Brain microvascular endothelial cell (primary cell): ENCODE measurements at regions not wholly inside any gene's neighbourhood (a gene's known extent, or its start where the extent isn't known, plus 50 kb on each side); places are given as distances from the start of the nearest gene placed in this dataset.

Experiments used
- DNase-seq: peaks from one replicate; pipeline ENCODE4 v3.0.0-alpha.2; 2020
- H3K27ac ChIP-seq: fragments of 250-450 bp; sonication (Bioruptor Pico); 2 replicates; pipeline ENCODE4 v1.5.1; 2020; ENCODE audit warnings: mild to moderate bottlenecking, moderate library complexity
- H3K27me3 ChIP-seq: fragments of 250-450 bp; sonication (Bioruptor Pico); replicated peaks from 2 replicates; pipeline ENCODE4 v1.5.1; 2020; ENCODE audit warnings: mild to moderate bottlenecking
- H3K36me3 ChIP-seq: fragments of 250-450 bp; sonication (Bioruptor Pico); replicated peaks from 2 replicates; pipeline ENCODE4 v1.5.1; 2020; ENCODE audit warnings: mild to moderate bottlenecking
- H3K4me3 ChIP-seq: 2 replicates; pipeline ENCODE4 v1.5.1; 2011; ENCODE audit warnings: low read depth, mild to moderate bottlenecking, control low read depth, low read length, moderate library complexity
- in situ Hi-C: cut with HindIII; loops from 2 replicates; pipeline ENCODE4 v1.10.0; 2017; ENCODE audit warnings: low sequenced_read_pairs, low pct_ligation_motif_present
- TF ChIP-seq, protein P1 (sequence below): IDR thresholded peaks from 2 replicates; pipeline ENCODE4 v1.5.1; 2011; ENCODE audit warnings: low read depth, mild to moderate bottlenecking, moderate library complexity, low read length, control low read depth, inconsistent platforms; ENCODE audit errors: missing control alignments

DNA sequence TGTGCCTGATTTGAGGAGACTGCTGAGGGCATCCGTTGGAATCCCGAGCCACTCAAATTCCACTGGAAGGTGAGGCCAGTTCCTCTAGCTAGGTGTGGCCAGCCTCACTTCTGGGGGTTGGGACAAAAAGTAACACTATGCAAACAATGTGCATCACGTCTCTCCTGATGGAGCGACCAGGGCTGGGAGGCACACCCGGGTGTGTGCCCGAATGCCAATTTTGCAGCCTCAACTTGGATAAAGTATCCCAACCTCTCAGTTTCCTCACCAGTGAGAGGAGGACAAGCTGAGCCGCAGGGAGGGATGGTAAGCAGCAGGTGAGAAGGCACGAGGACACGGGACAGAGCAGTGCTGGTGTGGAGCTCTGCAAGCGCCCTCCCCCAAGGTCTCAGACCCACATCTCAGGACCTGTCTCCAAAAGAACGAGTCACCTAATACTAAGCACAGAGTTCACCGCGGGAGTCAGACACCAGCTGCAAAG, 218.3 kb downstream of the HAUS1 start:
- Histone ChIP-seq H3K36me3 (no peaks in the 10 kb centered on the region), H3K4me3 (no peak overlapping the region), H3K27me3 (no peaks in the 10 kb centered on the region), H3K27ac (no peak overlapping the region)
- TF ChIP-seq, protein P1, sequence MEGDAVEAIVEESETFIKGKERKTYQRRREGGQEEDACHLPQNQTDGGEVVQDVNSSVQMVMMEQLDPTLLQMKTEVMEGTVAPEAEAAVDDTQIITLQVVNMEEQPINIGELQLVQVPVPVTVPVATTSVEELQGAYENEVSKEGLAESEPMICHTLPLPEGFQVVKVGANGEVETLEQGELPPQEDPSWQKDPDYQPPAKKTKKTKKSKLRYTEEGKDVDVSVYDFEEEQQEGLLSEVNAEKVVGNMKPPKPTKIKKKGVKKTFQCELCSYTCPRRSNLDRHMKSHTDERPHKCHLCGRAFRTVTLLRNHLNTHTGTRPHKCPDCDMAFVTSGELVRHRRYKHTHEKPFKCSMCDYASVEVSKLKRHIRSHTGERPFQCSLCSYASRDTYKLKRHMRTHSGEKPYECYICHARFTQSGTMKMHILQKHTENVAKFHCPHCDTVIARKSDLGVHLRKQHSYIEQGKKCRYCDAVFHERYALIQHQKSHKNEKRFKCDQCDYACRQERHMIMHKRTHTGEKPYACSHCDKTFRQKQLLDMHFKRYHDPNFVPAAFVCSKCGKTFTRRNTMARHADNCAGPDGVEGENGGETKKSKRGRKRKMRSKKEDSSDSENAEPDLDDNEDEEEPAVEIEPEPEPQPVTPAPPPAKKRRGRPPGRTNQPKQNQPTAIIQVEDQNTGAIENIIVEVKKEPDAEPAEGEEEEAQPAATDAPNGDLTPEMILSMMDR, result no peak
- DNase-seq, result no peak
- in situ Hi-C loops, result no loop called here

- Histone ChIP-seq H3K27ac (no peak overlapping the region), H3K27me3 (no peaks in the 10 kb centered on the region), H3K36me3 (no peaks in the 10 kb centered on the region), H3K4me3 (no peak overlapping the region)
- no peak for DNase-seq
- in situ Hi-C loops, result no loop called here
- TF ChIP-seq, protein P1, result no peak
Observed at GRCh38 chr18:46322941-46323340, 218.8 kb downstream of the HAUS1 start.

GRCh38 chr18:46324087-46324955, 220.1 kb downstream of the HAUS1 start:
- TF ChIP-seq, protein P1, result no peak
- in situ Hi-C loops, result no loop called here
- Histone ChIP-seq H3K36me3 (no peaks in the 10 kb centered on the region), H3K27ac (no peak overlapping the region), H3K27me3 (no peaks in the 10 kb centered on the region), H3K4me3 (no peak overlapping the region)
- DNase-seq, result peak; percentile 54

GRCh38 chr18:46325895-46326294, 221.7 kb downstream of the HAUS1 start:
- TF ChIP-seq, protein P1, result no peak
- DNase-seq, result no peak
- peaks cover 2% of the 10 kb centered on the region for H3K27me3 ChIP-seq
- H3K4me3 ChIP-seq, result no peak overlapping the region
- in situ Hi-C loops, result no loop called here
- H3K27ac ChIP-seq, result no peak overlapping the region
- H3K36me3 ChIP-seq, result no peaks in the 10 kb centered on the region

GRCh38 chr18:46329736-46330246, 225.6 kb downstream of the HAUS1 start:
- Histone ChIP-seq H3K27ac (no peak overlapping the region), H3K27me3 (peaks cover 27% of the 10 kb centered on the region), H3K4me3 (no peak overlapping the region), H3K36me3 (no peaks in the 10 kb centered on the region)
- DNase-seq, result no peak
- TF ChIP-seq, protein P1, result no peak
- in situ Hi-C loops, result no loop called here
